ENCODE measurements at regions not wholly inside any gene's neighbourhood (a gene's known extent, or its start where the extent isn't known, plus 50 kb on each side); places are given as distances from the start of the nearest gene placed in this dataset.

GRCh38 chr12:17206553-17206952 lies 600.6 kb upstream of the LMO3 start:
- no peak for TF ChIP-seq CTCF (conservative IDR thresholded peaks at IDR 0.05)
- H3K27ac ChIP-seq = no peak overlapping the region

GRCh38 chr12:17204289-17205054 lies 598.5 kb upstream of the LMO3 start:
- no peak for TF ChIP-seq CTCF (conservative IDR thresholded peaks at IDR 0.05)
- no peak overlapping the region for H3K27ac ChIP-seq

GRCh38 chr12:17203497-17203896 lies 597.5 kb upstream of the LMO3 start:
- no peak for TF ChIP-seq CTCF (conservative IDR thresholded peaks at IDR 0.05)
- no peak overlapping the region for H3K27ac ChIP-seq

- H3K27ac ChIP-seq = no peak overlapping the region
- no peak for TF ChIP-seq CTCF (conservative IDR thresholded peaks at IDR 0.05)
Observed at GRCh38 chr12:17197971-17198370, 592.0 kb upstream of the LMO3 start.

GRCh38 chr12:17192721-17193120 lies 586.8 kb upstream of the LMO3 start:
- peak overlapping the region; percentile 75; the same call in 1 of the 2 replicates for H3K27ac ChIP-seq
- TF ChIP-seq CTCF (conservative IDR thresholded peaks at IDR 0.05) = no peak

GRCh38 chr12:17169726-17170471 lies 563.9 kb upstream of the LMO3 start:
- TF ChIP-seq CTCF (conservative IDR thresholded peaks at IDR 0.05) = no peak
- H3K27ac ChIP-seq = no peak overlapping the region

GRCh38 chr12:17159506-17160300 lies 553.7 kb upstream of the LMO3 start:
- no peak overlapping the region for H3K27ac ChIP-seq
- no peak for TF ChIP-seq CTCF (conservative IDR thresholded peaks at IDR 0.05)

Data from VCaP (cell line).